Liver (tissue), 8 donors: ENCODE measurements at regions not wholly inside any gene's neighbourhood (a gene's known extent, or its start where the extent isn't known, plus 50 kb on each side); places are given as distances from the start of the nearest gene placed in this dataset.

Source experiments
- DNase-seq: peaks from one replicate; pipeline ENCODE4 v3.0.0-alpha.2; 2017; ENCODE audit warnings: low spot score
- H3K27ac ChIP-seq, 2 donors: one replicate each; pipeline ENCODE4 v1.7.0; 2013; ENCODE audit warnings: inconsistent platforms in 2 of 2, low read length in 2 of 2, control low read depth in 1 of 2, low read depth in 1 of 2, mild to moderate bottlenecking in 1 of 2
- H3K27me3 ChIP-seq, 4 donors: one replicate each; pipeline versions ENCODE4 v1.6.1 to v1.7.0; 2013; ENCODE audit warnings: low read length in 3 of 4, inconsistent platforms in 1 of 4, mild to moderate bottlenecking in 1 of 4, moderate library complexity in 1 of 4; ENCODE audit not compliant: control insufficient read depth in 4 of 4, insufficient read depth in 4 of 4
- H3K36me3 ChIP-seq, 4 donors: one replicate each; pipeline versions ENCODE4 v1.6.1 to v1.7.0; 2013; ENCODE audit warnings: low read length in 3 of 4, mild to moderate bottlenecking in 3 of 4, low read depth in 1 of 4, moderate library complexity in 1 of 4; ENCODE audit not compliant: control insufficient read depth in 4 of 4, insufficient read depth in 3 of 4
- H3K4me1 ChIP-seq, 4 donors: one replicate each; pipeline versions ENCODE4 v1.6.1 to v1.7.0; 2013; ENCODE audit warnings: low read length in 3 of 4, mild to moderate bottlenecking in 3 of 4, moderate library complexity in 1 of 4; ENCODE audit not compliant: control insufficient read depth in 4 of 4, insufficient read depth in 4 of 4
- H3K4me3 ChIP-seq, 3 donors: one replicate each; pipeline versions ENCODE4 v1.6.1 to v1.7.0; 2013; ENCODE audit warnings: low read length in 3 of 3, control low read depth in 1 of 3, low read depth in 1 of 3, mild to moderate bottlenecking in 1 of 3
- H3K9ac ChIP-seq, 2 donors: one replicate each; pipeline ENCODE4 v1.7.0; 2013; ENCODE audit warnings: low read length in 2 of 2, mild to moderate bottlenecking in 2 of 2, moderate library complexity in 2 of 2, control low read depth in 1 of 2, low read depth in 1 of 2
- H3K9me3 ChIP-seq, 4 donors: one replicate each; pipeline versions ENCODE4 v1.6.1 to v1.7.0; 2013; ENCODE audit warnings: low read length in 3 of 4; ENCODE audit not compliant: control insufficient read depth in 4 of 4
- CTCF ChIP-seq: fragments of 150-350 bp; IDR thresholded peaks from 2 replicates; pipeline ENCODE4 v1.5.1; 2017; ENCODE audit warnings: improper control_type of control experiment, low read depth, low read length; ENCODE audit not compliant: missing input control
- EGR1 ChIP-seq, 2 donors: IDR thresholded peaks; 2 replicates each; pipeline ENCODE4 v1.6.1; 2016 to 2018; ENCODE audit warnings: antibody characterized with exemption in 2 of 2, low read depth in 2 of 2
- FOXA2 ChIP-seq: IDR thresholded peaks from 2 replicates; pipeline ENCODE4 v1.6.1; 2016; ENCODE audit warnings: antibody characterized with exemption
- GABPA ChIP-seq, 2 donors: IDR thresholded peaks in 1 of 2; conservative IDR thresholded peaks in 1 of 2; 2 replicates each; pipeline ENCODE4 v1.6.1; 2016; ENCODE audit warnings: antibody characterized with exemption in 2 of 2, mild to moderate bottlenecking in 1 of 2, moderate library complexity in 1 of 2
- HNF4A ChIP-seq, 2 donors: conservative IDR thresholded peaks; 2 replicates each; pipeline ENCODE4 v1.6.1; 2016; ENCODE audit warnings: antibody characterized with exemption in 2 of 2, mild to moderate bottlenecking in 2 of 2
- HNF4G ChIP-seq: IDR thresholded peaks from 2 replicates; pipeline ENCODE4 v1.6.1; 2016; ENCODE audit warnings: antibody characterized with exemption
- REST ChIP-seq: IDR thresholded peaks from 2 replicates; pipeline ENCODE4 v1.6.1; 2016; ENCODE audit warnings: antibody characterized with exemption, mild to moderate bottlenecking
- RXRA ChIP-seq, 2 donors: IDR thresholded peaks; 2 replicates each; pipeline ENCODE4 v1.6.1; 2017 to 2018; ENCODE audit warnings: antibody characterized with exemption in 2 of 2, mild to moderate bottlenecking in 1 of 2
- SP1 ChIP-seq: IDR thresholded peaks from 2 replicates; pipeline ENCODE4 v1.6.1; 2018; ENCODE audit warnings: antibody characterized with exemption, mild to moderate bottlenecking
- TAF1 ChIP-seq: conservative IDR thresholded peaks from 2 replicates; pipeline ENCODE4 v1.6.1; 2016; ENCODE audit warnings: antibody characterized with exemption, mild to moderate bottlenecking
- ZBTB33 ChIP-seq: IDR thresholded peaks from 2 replicates; pipeline ENCODE4 v1.6.1; 2016; ENCODE audit warnings: antibody characterized with exemption
- WGBS: extraction: QIAGEN DNeasy Blood & Tissue Kit; methylation state at CpG from one replicate; pipeline ENCODE4 v1.1.7; 2013; 5-methylcytosine and 5-hydroxymethylcytosine counted together
- TF ChIP-seq, protein P1 (sequence below): IDR thresholded peaks from 2 replicates; pipeline ENCODE4 v1.6.1; 2016; ENCODE audit warnings: antibody characterized with exemption
- donor health status: healthy.
- donor health status: healthy.
- donor health status: healthy.
- donor health status: healthy.
- donor health status: healthy.

- Histone ChIP-seq H3K4me1 (peaks cover 0 to 9% (median 1%) of the 10 kb centered on the region in 4 donors), H3K9ac (no peak overlapping the region), H3K9me3 (no peaks in the 10 kb centered on the region), H3K27me3 (no peaks in the 10 kb centered on the region), H3K4me3 (no peak overlapping the region), H3K36me3 (peaks cover 0 to 6% (median 0%) of the 10 kb centered on the region in 4 donors), H3K27ac (no peak overlapping the region)
- no peak for DNase-seq
- TF ChIP-seq CTCF (no peak), HNF4A (conservative IDR thresholded peaks at IDR 0.05) (no peak), TAF1 (no peak), SP1 (no peak), EGR1 (IDR thresholded peaks at IDR 0.05; ENCODE audit: low read depth in 2 of 2) (no peak), REST (no peak), FOXA2 (no peak)
- WGBS: 95% methylated on average over 4 of the region's 4 CpGs
Observed at GRCh38 chr1:182245040-182245439, 146.6 kb downstream of the GLUL start.

DNA sequence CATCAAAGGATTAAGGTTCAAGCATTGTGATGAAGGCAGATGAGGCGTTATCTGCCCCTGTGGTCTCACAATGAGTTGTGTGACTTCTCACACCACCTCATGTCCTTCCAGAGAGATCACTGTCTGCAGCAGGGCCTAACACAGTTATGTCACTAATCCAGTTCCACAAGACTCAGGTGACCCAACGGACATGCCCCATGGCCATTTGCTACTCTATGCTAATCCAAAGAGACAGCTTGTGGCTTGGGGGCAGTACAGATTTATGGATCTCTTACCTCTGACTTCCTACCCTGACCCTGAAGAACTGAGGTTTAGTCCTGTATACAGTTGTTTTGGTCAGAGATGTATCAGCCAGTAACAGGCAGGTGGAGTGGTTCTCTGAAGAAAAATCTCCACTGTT is 147.1 kb downstream of the GLUL start:
- H3K9me3 ChIP-seq: no peaks in the 10 kb centered on the region
- 94% methylated on average over 2 of the region's 2 CpGs for WGBS

DNA sequence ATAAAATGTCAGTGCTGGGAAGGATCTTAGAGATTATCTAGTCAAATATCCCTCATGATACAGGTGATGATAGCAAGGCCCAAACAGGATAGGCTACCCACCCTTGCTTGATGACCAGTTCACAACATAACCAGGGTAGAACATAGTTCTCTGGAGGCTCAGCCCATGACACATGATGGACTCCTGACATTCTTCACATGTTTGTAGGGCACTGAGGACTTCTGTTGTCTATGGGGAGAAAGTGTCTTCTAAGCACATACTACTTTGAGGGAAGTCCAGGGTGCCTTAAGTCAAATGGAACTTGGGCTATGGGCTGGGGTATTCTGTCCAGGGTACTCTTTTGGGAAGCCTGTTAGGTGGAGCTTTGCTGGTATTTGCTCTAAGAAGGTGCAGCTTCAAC is 148.9 kb downstream of the GLUL start:
- DNase-seq: no peak
- TF ChIP-seq FOXA2: no peak
- no peak for TF ChIP-seq GABPA (IDR thresholded peaks at IDR 0.05 in 1 of 2, conservative IDR thresholded peaks at IDR 0.05 in 1 of 2)
- no peak for TF ChIP-seq ZBTB33
- no peak for TF ChIP-seq SP1
- TF ChIP-seq, protein P1, sequence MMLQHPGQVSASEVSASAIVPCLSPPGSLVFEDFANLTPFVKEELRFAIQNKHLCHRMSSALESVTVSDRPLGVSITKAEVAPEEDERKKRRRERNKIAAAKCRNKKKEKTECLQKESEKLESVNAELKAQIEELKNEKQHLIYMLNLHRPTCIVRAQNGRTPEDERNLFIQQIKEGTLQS: no peak
- H3K27ac ChIP-seq: no peak overlapping the region
- H3K27me3 ChIP-seq: no peaks in the 10 kb centered on the region
- H3K36me3 ChIP-seq: peaks cover 0 to 6% (median 0%) of the 10 kb centered on the region in 4 donors
- H3K4me3 ChIP-seq: no peak overlapping the region
- no peaks in the 10 kb centered on the region for H3K9me3 ChIP-seq
- no peaks in the 10 kb centered on the region for H3K4me1 ChIP-seq
- no peak overlapping the region for H3K9ac ChIP-seq

More for the DNA sequence above, 147.1 kb downstream of the GLUL start:
- no peak overlapping the region for H3K9ac ChIP-seq
- no peak for DNase-seq
- peaks cover 0 to 6% (median 0%) of the 10 kb centered on the region in 4 donors for H3K36me3 ChIP-seq
- no peak overlapping the region for H3K27ac ChIP-seq
- TF ChIP-seq RXRA (IDR thresholded peaks at IDR 0.05) (no peak), HNF4G (no peak), HNF4A (conservative IDR thresholded peaks at IDR 0.05) (no peak), FOXA2 (no peak), TAF1 (no peak)
- H3K4me3 ChIP-seq: no peak overlapping the region
- H3K4me1 ChIP-seq: peaks cover 0 to 8% (median 1%) of the 10 kb centered on the region in 4 donors
- H3K27me3 ChIP-seq: no peaks in the 10 kb centered on the region
